Epithelial cell of prostate (primary cell): ENCODE measurements at regions not wholly inside any gene's neighbourhood (a gene's known extent, or its start where the extent isn't known, plus 50 kb on each side); places are given as distances from the start of the nearest gene placed in this dataset.

Experiments
- DNase-seq: peaks from one replicate; pipeline ENCODE4 v3.0.0-alpha.2; 2011; ENCODE audit warnings: low read depth, low spot score
- H3K27ac ChIP-seq: fragments of 450-650 bp; 2 replicates; pipeline ENCODE4 v1.5.1; 2017; ENCODE audit warnings: mild to moderate bottlenecking

DNA sequence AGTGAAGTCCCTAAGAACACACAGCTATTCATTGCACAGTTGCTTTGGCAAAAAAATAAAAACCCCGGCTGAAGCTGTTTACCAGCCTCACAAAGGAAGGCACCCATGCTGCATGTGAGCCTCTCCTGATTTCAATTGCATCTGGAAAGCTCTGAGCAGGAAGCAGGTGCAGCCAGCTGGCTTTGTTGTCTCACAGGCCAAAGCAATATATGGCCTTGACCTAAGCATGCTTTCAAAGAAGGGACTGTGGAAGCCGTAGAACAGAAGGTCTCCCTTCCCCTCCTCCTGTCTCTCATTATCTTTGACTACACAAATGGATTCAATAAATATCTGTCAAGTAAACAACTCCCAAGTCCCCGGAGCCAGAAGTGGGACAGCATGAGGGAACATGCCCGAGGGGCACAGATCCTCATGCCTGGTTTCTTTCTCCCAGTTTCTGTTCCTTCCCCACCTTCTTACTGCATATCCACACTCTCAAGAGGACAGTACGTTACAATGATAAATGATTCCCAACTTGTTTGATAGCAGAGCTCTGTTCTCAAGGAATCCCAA, 57.2 kb upstream of the PCSK2 start:
- no peak overlapping the region for H3K27ac ChIP-seq

DNA sequence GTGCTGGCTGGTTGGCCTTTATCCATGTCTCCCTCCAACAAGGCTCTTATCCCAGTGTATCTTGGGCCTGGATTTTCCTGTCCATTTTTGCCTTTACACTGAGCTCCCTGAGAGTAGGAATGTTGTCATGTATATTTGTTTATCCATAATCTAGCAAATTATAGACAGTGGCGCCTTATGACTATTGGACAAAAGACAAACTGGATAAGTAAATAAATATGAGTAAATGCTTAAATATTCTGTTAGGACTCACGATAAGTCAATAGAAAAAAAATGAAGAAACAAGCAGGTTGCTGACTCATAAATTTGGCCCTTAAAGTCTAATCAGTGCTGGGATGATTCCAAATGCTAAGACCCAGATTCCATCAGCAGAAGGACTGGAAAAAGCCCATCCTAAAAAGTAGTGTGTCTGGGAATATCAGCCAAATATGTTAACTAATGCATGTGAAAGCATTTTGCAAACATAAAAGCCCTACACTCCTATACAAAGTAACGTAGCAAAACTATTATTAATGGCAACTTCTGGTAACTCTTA, 55.0 kb upstream of the PCSK2 start:
- no peak overlapping the region for H3K27ac ChIP-seq
- no peak for DNase-seq

More for the DNA sequence above, 57.2 kb upstream of the PCSK2 start:
- DNase-seq = no peak

DNA sequence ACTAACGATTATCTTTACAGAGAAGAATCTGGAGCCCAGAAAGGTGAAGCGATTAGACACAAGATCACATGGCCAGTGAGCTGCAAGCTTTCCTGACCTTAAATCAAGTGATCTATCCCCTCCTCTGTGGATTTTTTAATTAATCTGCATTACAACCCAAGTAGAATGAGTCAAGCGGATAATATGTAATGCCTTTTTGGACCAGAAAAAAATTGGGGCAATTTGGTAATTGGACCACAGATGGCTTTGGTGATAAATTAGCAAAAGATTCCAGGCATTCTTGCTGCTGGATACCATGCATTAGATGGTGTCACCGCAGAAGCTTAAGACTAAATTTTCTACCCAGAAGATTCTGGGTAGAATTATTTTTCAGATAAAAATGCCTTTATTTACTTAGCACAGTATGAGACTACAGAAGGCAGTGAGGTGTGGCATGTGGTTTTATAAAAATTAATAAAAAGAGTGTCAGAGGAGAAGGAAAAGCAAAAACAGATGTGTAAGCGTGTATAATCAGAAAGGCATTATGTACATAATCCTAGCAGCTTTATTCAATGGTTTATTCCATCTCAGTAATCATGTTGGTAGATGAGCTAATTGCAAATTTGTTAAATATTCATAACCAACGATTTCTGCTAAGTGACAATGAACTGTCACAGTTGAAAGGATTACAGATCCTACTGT, 53.9 kb upstream of the PCSK2 start:
- DNase-seq = no peak
- H3K27ac ChIP-seq = no peak overlapping the region
